DMS 273 treated with DMSO at 0.1 percent for 48 hours (cell line): ENCODE measurements at regions not wholly inside any gene's neighbourhood (a gene's known extent, or its start where the extent isn't known, plus 50 kb on each side); places are given as distances from the start of the nearest gene placed in this dataset.
"Not testable (repeated sequence)": the region's sequence is repeated elsewhere in the genome, so short reads cannot be mapped to it uniquely, and the experiment has no call there.

Source experiments
- DNase-seq: peaks from one replicate; lab custom pipeline; 2025; lab: John Stamatoyannopoulos, UW

- no peak for DNase-seq
Observed at GRCh38 chr14:53285821-53286220, 132.7 kb upstream of the DDHD1 start.

DNA sequence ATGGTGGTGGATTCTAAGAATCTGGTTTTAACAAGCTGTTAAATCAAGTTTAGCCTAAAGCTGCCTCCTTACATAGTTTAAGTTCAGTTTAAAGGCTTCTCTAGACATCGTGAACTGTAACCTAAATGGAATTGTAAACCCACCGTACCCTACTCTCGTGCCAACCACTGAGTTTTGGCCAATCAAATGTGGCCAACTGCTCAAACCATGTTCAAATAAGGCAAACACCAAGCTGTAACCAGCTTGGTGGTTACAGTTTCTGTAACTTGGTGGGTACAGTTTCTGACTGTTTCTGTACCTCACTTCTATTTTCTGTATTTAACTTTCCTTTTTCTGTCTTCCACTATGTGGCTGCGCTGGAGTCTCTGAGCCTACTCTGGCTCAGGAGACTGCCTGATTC is 131.9 kb upstream of the DDHD1 start:
- DNase-seq = no peak

DNA sequence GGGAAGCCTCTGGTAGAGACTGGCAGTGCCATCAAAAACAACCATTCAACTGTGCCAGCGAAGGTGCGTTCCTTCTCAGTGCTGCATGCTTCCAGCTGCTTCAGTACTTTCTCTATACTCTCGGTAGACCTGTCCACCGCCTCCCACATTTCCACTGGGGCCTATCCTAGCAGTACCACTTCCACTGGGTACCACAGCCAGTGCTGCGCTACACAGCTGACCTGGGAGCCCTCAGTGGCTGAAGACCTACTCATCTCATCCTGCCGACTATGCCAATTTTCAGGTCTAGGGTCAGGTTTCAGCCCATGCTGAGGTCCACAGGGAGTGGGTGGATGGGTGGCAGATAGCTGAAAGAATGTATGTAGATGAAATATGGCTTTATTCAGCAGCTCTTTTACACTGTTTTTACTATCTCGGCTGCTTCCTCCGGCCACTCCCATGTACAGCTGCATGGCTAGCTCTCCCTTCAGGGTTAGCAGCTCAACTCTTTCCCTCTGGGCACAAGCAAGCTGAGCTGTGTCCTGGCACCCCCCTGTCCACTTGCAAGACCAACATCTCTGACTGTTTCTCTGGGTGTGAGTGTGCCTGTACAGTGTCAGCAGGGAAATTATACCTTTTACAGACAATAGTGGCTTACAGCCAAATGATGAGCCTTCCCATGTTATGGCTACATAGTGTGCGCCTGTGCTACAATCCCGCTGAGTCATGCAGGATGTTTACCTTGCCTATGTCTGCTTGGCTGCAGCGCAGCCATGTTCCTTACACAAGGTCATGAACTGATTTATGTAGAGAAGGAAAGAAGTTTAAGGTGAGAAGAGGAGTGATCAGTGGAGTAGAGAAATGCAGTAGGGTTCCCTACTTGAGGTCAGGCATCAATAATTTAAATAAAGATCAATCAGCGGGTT is 125.7 kb upstream of the DDHD1 start:
- DNase-seq = no peak

GRCh38 chr14:53273671-53274072 is 120.5 kb upstream of the DDHD1 start:
- no peak for DNase-seq

DNA sequence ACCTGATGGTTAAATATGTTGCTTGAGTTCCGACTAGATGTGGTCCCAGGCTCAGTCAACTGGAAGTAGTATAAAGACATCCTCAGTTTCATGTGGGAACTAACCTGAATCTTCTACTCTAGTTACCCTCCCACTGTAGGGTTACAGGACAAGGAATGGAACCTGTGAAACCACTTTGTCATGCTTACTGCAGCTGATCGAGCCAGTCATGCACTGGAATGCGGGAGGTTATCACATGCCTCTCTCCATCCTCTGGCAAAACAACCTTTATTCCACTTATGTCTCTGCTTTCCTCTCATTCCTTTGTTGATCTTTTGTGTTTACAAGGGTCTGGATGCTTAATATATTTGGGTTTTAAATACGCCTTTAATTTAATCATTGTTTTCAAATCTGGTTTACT is 111.9 kb upstream of the DDHD1 start:
- DNase-seq = no peak

DNA sequence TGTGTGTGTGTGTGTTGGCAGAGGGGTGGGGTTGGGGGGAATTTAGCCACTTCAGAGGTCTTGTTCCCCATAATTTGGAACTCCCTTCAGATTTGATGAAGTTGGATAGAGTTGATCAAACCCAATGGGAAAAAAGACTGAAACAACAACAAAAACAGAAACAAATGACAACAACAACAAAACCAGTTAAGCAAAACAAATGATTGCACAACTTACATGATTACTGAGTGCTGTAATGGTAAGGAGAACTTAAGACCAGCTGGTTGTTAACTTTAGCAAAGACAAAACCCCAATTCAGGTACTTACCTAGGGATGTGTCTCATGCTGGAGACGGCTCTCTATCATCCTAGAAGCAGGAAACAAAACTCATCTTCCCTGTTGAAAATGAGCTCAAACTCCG is 107.8 kb upstream of the DDHD1 start:
- no peak for DNase-seq

DNA sequence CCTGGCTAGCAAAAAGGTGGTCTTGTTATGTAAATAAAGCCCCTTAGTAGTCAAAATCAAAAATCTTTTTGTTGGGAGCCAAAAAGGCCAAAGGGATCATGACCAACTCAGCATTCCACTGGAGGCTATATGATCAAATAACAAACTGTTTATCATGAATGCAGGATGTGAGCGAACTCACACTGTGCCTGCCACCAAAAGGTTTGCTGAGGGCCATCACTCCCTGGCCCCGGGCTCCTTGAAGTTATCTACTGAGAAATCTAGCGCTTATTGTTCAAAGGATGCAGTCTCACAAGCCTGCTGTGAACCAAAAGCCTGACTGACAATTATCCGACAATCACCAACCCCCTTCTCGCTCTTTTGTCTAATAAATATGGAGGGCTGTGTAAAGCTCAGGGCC is 107.2 kb upstream of the DDHD1 start:
- no peak for DNase-seq

GRCh38 chr14:53252141-53252540 is 99.0 kb upstream of the DDHD1 start:
- DNase-seq = no peak

DNA sequence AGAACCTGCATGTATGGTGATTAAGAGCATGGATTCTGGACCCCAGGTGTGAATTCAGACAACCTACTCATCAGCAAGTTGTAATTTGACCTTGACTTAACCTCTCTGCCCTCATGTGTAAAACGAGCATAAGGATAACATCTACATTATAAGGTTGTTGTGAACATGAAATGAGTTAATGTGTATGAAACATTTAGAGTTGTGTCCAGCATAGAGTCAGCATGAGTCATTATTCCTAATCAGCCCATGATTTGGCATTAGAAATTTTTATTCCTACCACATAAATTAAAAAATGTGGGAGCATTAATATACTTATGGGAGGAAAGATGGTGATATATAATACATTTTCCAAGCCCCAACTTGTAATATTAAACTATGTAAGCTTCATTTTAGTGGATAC is 95.9 kb upstream of the DDHD1 start:
- DNase-seq = no peak

- DNase-seq = no peak
Observed at GRCh38 chr14:53247596-53248370, 94.7 kb upstream of the DDHD1 start.

- DNase-seq = not testable (repeated sequence)
Observed at GRCh38 chr14:53242898-53243297, 89.8 kb upstream of the DDHD1 start.

- no peak for DNase-seq
Observed at GRCh38 chr14:53237488-53237887, 84.4 kb upstream of the DDHD1 start.

DNA sequence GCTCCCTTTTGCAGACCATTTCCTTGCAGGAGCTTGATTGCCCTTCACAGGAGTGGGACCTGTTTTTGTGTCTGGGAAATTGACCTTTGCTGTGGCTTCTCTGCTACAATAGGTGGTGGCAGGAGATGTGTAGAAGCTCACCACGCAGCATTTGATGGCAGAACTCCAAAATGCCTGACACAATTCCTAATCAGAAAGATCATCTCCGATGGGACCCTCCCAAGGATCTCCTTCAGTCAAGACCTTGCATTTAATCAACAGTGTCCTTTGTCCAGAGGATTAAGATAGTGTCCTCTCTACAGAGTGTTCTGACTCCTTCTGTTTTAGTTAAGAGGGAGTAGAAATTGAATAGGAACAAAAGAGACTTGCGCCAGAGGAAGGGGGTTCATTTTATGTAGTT is 83.6 kb upstream of the DDHD1 start:
- no peak for DNase-seq

GRCh38 chr14:53231171-53231570 is 78.0 kb upstream of the DDHD1 start:
- DNase-seq = no peak

- no peak for DNase-seq
Observed at GRCh38 chr14:53228966-53229365, 75.8 kb upstream of the DDHD1 start.

- no peak for DNase-seq
Observed at GRCh38 chr14:53227154-53227718, 74.1 kb upstream of the DDHD1 start.

DNA sequence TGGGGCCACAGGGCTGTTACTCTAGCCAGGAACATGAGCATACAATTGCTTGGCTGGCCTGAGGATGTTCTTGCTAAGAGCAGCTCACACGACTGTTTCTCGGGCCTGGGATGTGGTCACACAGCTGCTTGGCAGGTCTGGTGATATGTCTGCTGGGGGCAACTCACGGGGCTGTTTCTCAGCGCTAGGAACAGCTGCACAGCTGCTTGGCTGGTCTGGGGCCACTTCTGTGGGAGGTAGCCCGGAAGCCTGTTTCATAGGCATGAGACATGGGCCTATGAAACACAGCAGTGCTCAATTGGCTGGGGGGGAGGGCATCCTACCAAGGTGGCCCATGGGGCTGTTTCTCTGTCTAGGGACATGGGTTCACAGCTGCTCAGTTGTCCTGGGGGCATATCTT is 73.4 kb upstream of the DDHD1 start:
- DNase-seq = no peak

DNA sequence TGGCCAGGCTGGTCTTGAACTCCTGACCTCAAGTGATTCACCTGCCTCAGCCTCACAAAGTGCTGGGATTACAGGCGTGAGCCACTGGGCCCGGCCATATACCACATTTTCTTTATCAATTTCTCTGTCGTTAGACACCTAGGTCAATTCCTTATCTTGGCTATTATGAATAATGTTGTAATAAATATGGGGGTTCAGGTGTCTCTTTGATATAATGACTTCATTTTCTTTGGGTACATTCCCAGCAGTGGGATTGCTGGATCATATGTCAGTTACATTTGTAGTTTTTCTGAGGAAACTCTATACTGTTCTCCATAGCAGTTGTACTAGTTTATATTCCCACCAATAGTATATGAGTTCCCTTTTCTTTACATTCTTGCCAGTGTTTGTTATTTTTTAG is 67.8 kb upstream of the DDHD1 start:
- DNase-seq = no peak

- DNase-seq = no peak
Observed at GRCh38 chr14:53218161-53218560, 65.0 kb upstream of the DDHD1 start.

DNA sequence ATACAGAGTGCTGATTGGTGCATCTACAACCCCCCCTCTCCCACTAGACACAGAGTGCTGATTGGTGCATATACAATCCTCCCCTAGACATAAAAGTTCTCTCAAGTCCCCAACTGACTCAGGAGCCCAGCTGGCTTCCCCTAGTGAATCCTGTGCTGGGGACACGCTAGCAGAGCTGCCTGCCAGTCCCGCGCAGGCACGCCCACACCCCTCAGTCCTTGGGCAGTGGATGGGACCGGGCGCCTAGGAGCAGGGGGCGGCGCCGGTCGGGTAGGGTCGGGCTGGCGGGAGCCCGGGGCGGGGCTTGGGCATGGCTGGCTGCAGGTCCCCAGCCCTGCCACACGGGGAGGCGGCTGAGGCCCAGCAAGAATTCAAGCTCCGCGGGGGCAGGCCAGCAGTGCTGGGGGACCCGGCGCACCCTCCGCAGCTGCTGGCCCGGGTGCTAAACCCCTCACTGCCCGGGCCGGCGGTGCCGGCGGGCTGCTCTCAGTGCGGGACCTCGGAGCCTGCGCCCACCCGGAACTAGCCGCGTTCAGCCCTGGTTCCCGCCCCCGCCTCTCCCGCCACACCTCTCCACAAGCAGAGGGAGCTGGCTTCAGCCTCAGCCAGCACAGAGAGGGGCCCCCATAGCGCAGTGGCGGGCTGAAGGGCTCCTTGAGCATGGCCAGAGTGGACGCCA is 64.3 kb upstream of the DDHD1 start:
- peak; percentile 69 for DNase-seq

- not testable (repeated sequence) for DNase-seq
Observed at GRCh38 chr14:53216955-53217315, 63.8 kb upstream of the DDHD1 start.

- DNase-seq = not testable (repeated sequence)
Observed at GRCh38 chr14:53216478-53216877, 63.4 kb upstream of the DDHD1 start.
